ENCODE measurements at regions not wholly inside any gene's neighbourhood (a gene's known extent, or its start where the extent isn't known, plus 50 kb on each side); places are given as distances from the start of the nearest gene placed in this dataset.
"Not testable (repeated sequence)": the region's sequence is repeated elsewhere in the genome, so short reads cannot be mapped to it uniquely, and the experiment has no call there.

DNA sequence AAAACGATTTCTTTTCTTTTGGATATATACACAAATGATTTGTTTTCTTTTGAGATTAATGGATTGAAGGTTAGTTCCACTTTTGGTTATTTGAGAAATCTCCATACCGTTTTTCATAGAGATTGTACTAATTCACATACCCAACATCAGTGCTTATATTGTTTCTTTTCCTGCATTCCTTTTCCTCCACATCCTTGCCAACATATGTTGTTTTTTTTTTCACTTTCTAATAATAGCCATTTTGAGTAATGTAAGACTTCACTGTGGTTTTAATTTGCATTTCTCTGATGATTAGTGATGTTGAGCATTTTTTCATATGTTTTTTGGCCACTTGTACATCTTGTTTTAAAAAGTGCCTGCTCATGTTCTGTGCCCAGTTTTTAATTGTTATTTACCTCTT, 846.4 kb upstream of the EYS start:
- no peaks in the 10 kb centered on the region for H3K27me3 ChIP-seq (ENCODE audit: control insufficient read depth in 5 of 5, insufficient read depth in 4 of 5, low read length in 5 of 5)
- H3K9me3 ChIP-seq (ENCODE audit: control insufficient read depth in 5 of 5, low read length in 5 of 5), result peaks cover 0 to 20% (median 2%) of the 10 kb centered on the region in 5 donors
- no peaks in the 10 kb centered on the region for H3K4me1 ChIP-seq (ENCODE audit: control insufficient read depth in 5 of 5, insufficient read depth in 5 of 5, low read length in 5 of 5)
- no peaks in the 10 kb centered on the region for H3K36me3 ChIP-seq (ENCODE audit: control insufficient read depth in 5 of 5, insufficient read depth in 5 of 5, low read length in 5 of 5)
- no peak overlapping the region for H3K9ac ChIP-seq (ENCODE audit: low read length in 5 of 5)
- H3K27ac ChIP-seq (ENCODE audit: low read depth, low read length), result no peak overlapping the region
- H3K4me3 ChIP-seq (ENCODE audit: low read depth in 1 of 5, low read length in 5 of 5), result no peak overlapping the region

GRCh38 chr6:66538551-66539135, 831.6 kb upstream of the EYS start:
- Histone ChIP-seq H3K4me3 (ENCODE audit: low read depth in 1 of 5, low read length in 5 of 5) (no peak overlapping the region), H3K9me3 (ENCODE audit: control insufficient read depth in 5 of 5, low read length in 5 of 5) (peaks cover 0 to 3% (median 0%) of the 10 kb centered on the region in 5 donors), H3K36me3 (ENCODE audit: control insufficient read depth in 5 of 5, insufficient read depth in 5 of 5, low read length in 5 of 5) (no peaks in the 10 kb centered on the region), H3K27me3 (ENCODE audit: control insufficient read depth in 5 of 5, insufficient read depth in 4 of 5, low read length in 5 of 5) (no peaks in the 10 kb centered on the region), H3K27ac (ENCODE audit: low read depth, low read length) (no peak overlapping the region), H3K4me1 (ENCODE audit: control insufficient read depth in 5 of 5, insufficient read depth in 5 of 5, low read length in 5 of 5) (no peaks in the 10 kb centered on the region), H3K9ac (ENCODE audit: low read length in 5 of 5) (no peak overlapping the region)

- H3K9me3 ChIP-seq (ENCODE audit: control insufficient read depth in 5 of 5, low read length in 5 of 5), result no peaks in the 10 kb centered on the region
- no peak overlapping the region for H3K9ac ChIP-seq (ENCODE audit: low read length in 5 of 5)
- H3K4me3 ChIP-seq (ENCODE audit: low read depth in 1 of 5, low read length in 5 of 5), result no peak overlapping the region
- no peaks in the 10 kb centered on the region for H3K27me3 ChIP-seq (ENCODE audit: control insufficient read depth in 5 of 5, insufficient read depth in 4 of 5, low read length in 5 of 5)
- no peaks in the 10 kb centered on the region for H3K4me1 ChIP-seq (ENCODE audit: control insufficient read depth in 5 of 5, insufficient read depth in 5 of 5, low read length in 5 of 5)
- H3K36me3 ChIP-seq (ENCODE audit: control insufficient read depth in 5 of 5, insufficient read depth in 5 of 5, low read length in 5 of 5), result no peaks in the 10 kb centered on the region
- H3K27ac ChIP-seq (ENCODE audit: low read depth, low read length), result no peak overlapping the region
These were observed 826.9 kb upstream of the EYS start for GRCh38 chr6:66533921-66534404.

- Histone ChIP-seq H3K9ac (ENCODE audit: low read length in 5 of 5) (no peak overlapping the region), H3K27me3 (ENCODE audit: control insufficient read depth in 5 of 5, insufficient read depth in 4 of 5, low read length in 5 of 5) (no peaks in the 10 kb centered on the region), H3K9me3 (ENCODE audit: control insufficient read depth in 5 of 5, low read length in 5 of 5) (no peaks in the 10 kb centered on the region), H3K27ac (ENCODE audit: low read depth, low read length) (no peak overlapping the region), H3K4me1 (ENCODE audit: control insufficient read depth in 5 of 5, insufficient read depth in 5 of 5, low read length in 5 of 5) (no peaks in the 10 kb centered on the region), H3K36me3 (ENCODE audit: control insufficient read depth in 5 of 5, insufficient read depth in 5 of 5, low read length in 5 of 5) (no peaks in the 10 kb centered on the region), H3K4me3 (ENCODE audit: low read depth in 1 of 5, low read length in 5 of 5) (no peak overlapping the region)
These were observed 819.0 kb upstream of the EYS start for GRCh38 chr6:66526061-66526460.

- Histone ChIP-seq H3K36me3 (ENCODE audit: control insufficient read depth in 5 of 5, insufficient read depth in 5 of 5, low read length in 5 of 5) (no peaks in the 10 kb centered on the region), H3K9me3 (ENCODE audit: control insufficient read depth in 5 of 5, low read length in 5 of 5) (no peaks in the 10 kb centered on the region), H3K4me1 (ENCODE audit: control insufficient read depth in 5 of 5, insufficient read depth in 5 of 5, low read length in 5 of 5) (no peaks in the 10 kb centered on the region), H3K27me3 (ENCODE audit: control insufficient read depth in 5 of 5, insufficient read depth in 4 of 5, low read length in 5 of 5) (no peaks in the 10 kb centered on the region), H3K27ac (ENCODE audit: low read depth, low read length) (no peak overlapping the region), H3K9ac (ENCODE audit: low read length in 5 of 5) (no peak overlapping the region), H3K4me3 (ENCODE audit: low read depth in 1 of 5, low read length in 5 of 5) (no peak overlapping the region)
These were observed 815.8 kb upstream of the EYS start for GRCh38 chr6:66522864-66523263.

DNA sequence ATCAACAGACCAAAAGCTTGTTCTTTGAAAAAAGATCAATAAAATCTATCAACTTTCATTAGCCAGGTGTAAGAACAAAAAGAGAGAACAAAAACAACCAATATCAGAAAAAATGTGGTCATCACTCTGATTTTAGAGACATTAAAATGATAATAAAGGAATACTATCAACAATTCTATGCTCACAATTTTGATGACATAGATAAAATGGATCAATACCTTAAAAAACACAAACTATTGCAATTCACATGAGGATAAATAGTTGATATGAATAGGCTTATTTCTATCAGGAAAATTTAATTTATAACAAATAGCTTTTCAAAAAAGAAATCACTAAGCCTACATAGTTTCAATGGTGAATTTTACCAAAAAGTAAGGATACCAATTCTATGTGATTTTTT, 809.4 kb upstream of the EYS start:
- Histone ChIP-seq H3K9ac (ENCODE audit: low read length in 5 of 5) (no peak overlapping the region), H3K27me3 (ENCODE audit: control insufficient read depth in 5 of 5, insufficient read depth in 4 of 5, low read length in 5 of 5) (no peaks in the 10 kb centered on the region), H3K4me1 (ENCODE audit: control insufficient read depth in 5 of 5, insufficient read depth in 5 of 5, low read length in 5 of 5) (no peaks in the 10 kb centered on the region), H3K9me3 (ENCODE audit: control insufficient read depth in 5 of 5, low read length in 5 of 5) (no peaks in the 10 kb centered on the region), H3K36me3 (ENCODE audit: control insufficient read depth in 5 of 5, insufficient read depth in 5 of 5, low read length in 5 of 5) (no peaks in the 10 kb centered on the region), H3K27ac (ENCODE audit: low read depth, low read length) (no peak overlapping the region), H3K4me3 (ENCODE audit: low read depth in 1 of 5, low read length in 5 of 5) (no peak overlapping the region)

DNA sequence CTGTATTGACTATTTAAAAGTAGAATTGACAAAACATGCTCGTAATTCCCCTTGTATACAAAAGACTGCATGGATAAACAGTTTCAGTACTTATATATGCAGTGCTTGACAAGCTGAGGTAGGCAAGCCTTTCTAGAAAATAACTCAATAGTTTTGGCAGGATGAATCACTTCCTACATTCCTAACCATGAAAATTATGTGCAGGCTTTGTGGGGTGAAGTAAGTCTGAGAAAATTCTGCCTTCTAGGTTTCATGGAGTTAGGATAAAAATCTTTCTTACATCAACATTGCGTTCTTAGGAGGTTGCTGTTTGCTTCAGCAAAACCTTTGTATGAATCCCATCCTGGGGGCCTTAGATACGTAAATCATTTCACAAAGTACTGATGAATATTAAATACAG, 801.4 kb upstream of the EYS start:
- H3K9me3 ChIP-seq (ENCODE audit: control insufficient read depth in 5 of 5, low read length in 5 of 5), result peaks cover 0 to 3% (median 0%) of the 10 kb centered on the region in 5 donors
- H3K27ac ChIP-seq (ENCODE audit: low read depth, low read length), result no peak overlapping the region
- H3K27me3 ChIP-seq (ENCODE audit: control insufficient read depth in 5 of 5, insufficient read depth in 4 of 5, low read length in 5 of 5), result no peaks in the 10 kb centered on the region
- no peak overlapping the region for H3K9ac ChIP-seq (ENCODE audit: low read length in 5 of 5)
- no peak overlapping the region for H3K4me3 ChIP-seq (ENCODE audit: low read depth in 1 of 5, low read length in 5 of 5)
- H3K4me1 ChIP-seq (ENCODE audit: control insufficient read depth in 5 of 5, insufficient read depth in 5 of 5, low read length in 5 of 5), result no peaks in the 10 kb centered on the region
- no peaks in the 10 kb centered on the region for H3K36me3 ChIP-seq (ENCODE audit: control insufficient read depth in 5 of 5, insufficient read depth in 5 of 5, low read length in 5 of 5)

DNA sequence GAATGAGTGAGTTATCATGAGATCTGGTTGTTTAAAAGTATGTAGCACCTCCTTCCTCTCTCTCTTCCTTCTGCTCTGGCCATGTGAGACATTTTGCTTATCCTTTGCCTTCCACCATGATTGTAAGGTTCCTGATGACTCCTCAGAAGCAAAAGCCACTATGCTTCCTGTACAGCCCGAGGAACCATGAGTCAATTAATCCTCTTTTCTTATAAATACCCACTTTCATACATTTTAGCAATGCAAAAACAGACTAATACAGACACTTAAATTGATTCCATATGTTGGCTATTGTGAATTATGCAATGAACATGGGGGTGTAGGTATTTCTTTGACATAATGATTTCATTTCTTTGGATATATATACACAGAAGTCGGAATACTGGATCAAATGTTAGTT, 792.8 kb upstream of the EYS start:
- H3K36me3 ChIP-seq (ENCODE audit: control insufficient read depth in 5 of 5, insufficient read depth in 5 of 5, low read length in 5 of 5), result no peaks in the 10 kb centered on the region
- H3K9ac ChIP-seq (ENCODE audit: low read length in 5 of 5), result no peak overlapping the region
- H3K27me3 ChIP-seq (ENCODE audit: control insufficient read depth in 5 of 5, insufficient read depth in 4 of 5, low read length in 5 of 5), result no peaks in the 10 kb centered on the region
- peaks cover 0 to 3% (median 0%) of the 10 kb centered on the region in 5 donors for H3K9me3 ChIP-seq (ENCODE audit: control insufficient read depth in 5 of 5, low read length in 5 of 5)
- H3K27ac ChIP-seq (ENCODE audit: low read depth, low read length), result no peak overlapping the region
- H3K4me1 ChIP-seq (ENCODE audit: control insufficient read depth in 5 of 5, insufficient read depth in 5 of 5, low read length in 5 of 5), result no peaks in the 10 kb centered on the region
- no peak overlapping the region for H3K4me3 ChIP-seq (ENCODE audit: low read depth in 1 of 5, low read length in 5 of 5)

DNA sequence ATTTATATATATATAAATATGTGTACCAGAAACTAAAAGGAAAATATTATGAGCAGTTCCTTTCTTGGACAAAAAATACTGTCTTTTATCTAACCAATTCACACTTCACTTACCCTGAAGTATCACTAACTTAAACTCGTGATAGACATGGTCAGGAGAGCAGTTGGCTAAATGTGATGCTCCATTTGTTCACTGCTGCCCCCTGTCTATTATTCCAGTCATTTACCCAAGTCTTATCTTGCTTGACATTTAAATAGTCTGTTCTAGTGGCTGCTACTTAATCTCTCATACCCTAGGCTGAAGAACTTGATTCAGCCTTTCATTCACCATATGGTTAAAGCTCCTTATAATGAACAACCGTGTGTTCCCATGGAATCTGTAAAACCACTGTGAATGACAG, 789.6 kb upstream of the EYS start:
- Histone ChIP-seq H3K27me3 (ENCODE audit: control insufficient read depth in 5 of 5, insufficient read depth in 4 of 5, low read length in 5 of 5) (no peaks in the 10 kb centered on the region), H3K27ac (ENCODE audit: low read depth, low read length) (no peak overlapping the region), H3K36me3 (ENCODE audit: control insufficient read depth in 5 of 5, insufficient read depth in 5 of 5, low read length in 5 of 5) (no peaks in the 10 kb centered on the region), H3K4me3 (ENCODE audit: low read depth in 1 of 5, low read length in 5 of 5) (no peak overlapping the region), H3K9me3 (ENCODE audit: control insufficient read depth in 5 of 5, low read length in 5 of 5) (no peaks in the 10 kb centered on the region), H3K9ac (ENCODE audit: low read length in 5 of 5) (no peak overlapping the region), H3K4me1 (ENCODE audit: control insufficient read depth in 5 of 5, insufficient read depth in 5 of 5, low read length in 5 of 5) (no peaks in the 10 kb centered on the region)

DNA sequence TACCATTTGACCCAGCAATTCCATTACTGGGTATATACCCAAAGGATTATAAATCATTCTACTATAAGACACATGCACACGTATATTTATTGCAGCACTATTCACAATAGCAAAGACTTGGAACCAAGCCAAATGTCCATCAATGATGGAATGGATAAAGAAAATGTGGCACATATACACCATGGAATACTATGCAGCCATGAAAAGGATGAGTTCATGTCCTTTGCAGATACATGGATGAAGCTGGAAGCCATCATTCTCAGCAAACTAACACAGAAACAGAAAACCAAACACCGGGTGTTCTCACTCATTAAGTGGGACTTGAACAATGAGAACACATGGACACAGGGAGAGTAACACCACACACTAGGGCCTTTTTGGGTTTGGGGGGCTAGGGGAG, 787.6 kb upstream of the EYS start:
- not testable (repeated sequence) for H3K36me3 ChIP-seq (ENCODE audit: control insufficient read depth in 5 of 5, insufficient read depth in 5 of 5, low read length in 5 of 5); H3K9ac ChIP-seq (ENCODE audit: low read length in 5 of 5); H3K4me3 ChIP-seq (ENCODE audit: low read depth in 1 of 5, low read length in 5 of 5); H3K27ac ChIP-seq (ENCODE audit: low read depth, low read length); H3K4me1 ChIP-seq (ENCODE audit: control insufficient read depth in 5 of 5, insufficient read depth in 5 of 5, low read length in 5 of 5); H3K9me3 ChIP-seq (ENCODE audit: control insufficient read depth in 5 of 5, low read length in 5 of 5); H3K27me3 ChIP-seq (ENCODE audit: control insufficient read depth in 5 of 5, insufficient read depth in 4 of 5, low read length in 5 of 5)

Measured in subcutaneous abdominal adipose tissue (tissue), 5 donors.